HEK293 (cell line): ENCODE measurements at regions not wholly inside any gene's neighbourhood (a gene's known extent, or its start where the extent isn't known, plus 50 kb on each side); places are given as distances from the start of the nearest gene placed in this dataset.

ENCODE experiments used
- BCL11A ChIP-seq: fragments of 450-650 bp; formaldehyde crosslinking; IDR thresholded peaks from 2 replicates; pipeline ENCODE4 v1.5.1; 2016; ENCODE audit warnings: low read depth, missing biosample characterization, missing genetic modification characterization
- GLIS1 ChIP-seq: fragments of 450-650 bp; formaldehyde crosslinking; IDR thresholded peaks from 2 replicates; pipeline ENCODE4 v1.5.1; 2016; ENCODE audit warnings: missing biosample characterization, missing genetic modification characterization
- ZBTB1 ChIP-seq: fragments of 450-650 bp; formaldehyde crosslinking; IDR thresholded peaks from 2 replicates; pipeline ENCODE4 v1.5.1; 2016; ENCODE audit warnings: missing biosample characterization, missing genetic modification characterization
- ZNF114 ChIP-seq: fragments of 450-650 bp; formaldehyde crosslinking; IDR thresholded peaks from 2 replicates; pipeline ENCODE4 v1.5.0; 2017; ENCODE audit warnings: missing biosample characterization, missing genetic modification characterization
- ZNF544 ChIP-seq: fragments of 450-650 bp; formaldehyde crosslinking; IDR thresholded peaks from 2 replicates; pipeline ENCODE4 v1.5.0; 2017; ENCODE audit warnings: missing biosample characterization, missing genetic modification characterization
- ZNF623 ChIP-seq: fragments of 450-650 bp; formaldehyde crosslinking; IDR thresholded peaks from 2 replicates; pipeline ENCODE4 v1.5.1; 2016; ENCODE audit warnings: missing biosample characterization, missing genetic modification characterization

GRCh38 chr18:47677952-47678351, 252.5 kb downstream of the SMAD2 start:
- TF ChIP-seq ZBTB1 (no peak), BCL11A (tag by site-specific recombination) (no peak), ZNF114 (tag by site-specific recombination) (no peak), GLIS1 (tag by site-specific recombination) (no peak), ZNF544 (tag by site-specific recombination) (no peak), ZNF623 (tag by site-specific recombination) (no peak)
